ENCODE measurements at regions not wholly inside any gene's neighbourhood (a gene's known extent, or its start where the extent isn't known, plus 50 kb on each side); places are given as distances from the start of the nearest gene placed in this dataset.

DNA sequence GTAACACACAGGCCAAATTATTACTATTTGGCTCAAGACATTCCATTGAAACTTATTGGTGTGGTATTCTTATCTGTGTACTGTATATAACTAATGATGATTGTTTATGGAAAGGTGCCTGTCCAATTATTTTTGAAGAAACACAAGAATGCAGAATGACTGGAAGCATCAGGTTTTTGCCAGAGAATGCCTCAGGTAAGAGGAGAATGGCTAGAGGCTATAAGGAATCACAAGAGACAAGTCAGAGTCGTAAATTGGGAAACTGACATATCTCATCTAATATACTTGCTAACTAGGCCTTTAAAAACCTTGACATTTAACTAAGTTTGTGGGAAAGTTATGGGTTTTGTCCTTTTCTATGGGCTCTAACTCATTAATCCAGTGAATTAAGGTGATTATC is 69.3 kb upstream of the TTC29 start (continued):
- TF ChIP-seq, protein P1, sequence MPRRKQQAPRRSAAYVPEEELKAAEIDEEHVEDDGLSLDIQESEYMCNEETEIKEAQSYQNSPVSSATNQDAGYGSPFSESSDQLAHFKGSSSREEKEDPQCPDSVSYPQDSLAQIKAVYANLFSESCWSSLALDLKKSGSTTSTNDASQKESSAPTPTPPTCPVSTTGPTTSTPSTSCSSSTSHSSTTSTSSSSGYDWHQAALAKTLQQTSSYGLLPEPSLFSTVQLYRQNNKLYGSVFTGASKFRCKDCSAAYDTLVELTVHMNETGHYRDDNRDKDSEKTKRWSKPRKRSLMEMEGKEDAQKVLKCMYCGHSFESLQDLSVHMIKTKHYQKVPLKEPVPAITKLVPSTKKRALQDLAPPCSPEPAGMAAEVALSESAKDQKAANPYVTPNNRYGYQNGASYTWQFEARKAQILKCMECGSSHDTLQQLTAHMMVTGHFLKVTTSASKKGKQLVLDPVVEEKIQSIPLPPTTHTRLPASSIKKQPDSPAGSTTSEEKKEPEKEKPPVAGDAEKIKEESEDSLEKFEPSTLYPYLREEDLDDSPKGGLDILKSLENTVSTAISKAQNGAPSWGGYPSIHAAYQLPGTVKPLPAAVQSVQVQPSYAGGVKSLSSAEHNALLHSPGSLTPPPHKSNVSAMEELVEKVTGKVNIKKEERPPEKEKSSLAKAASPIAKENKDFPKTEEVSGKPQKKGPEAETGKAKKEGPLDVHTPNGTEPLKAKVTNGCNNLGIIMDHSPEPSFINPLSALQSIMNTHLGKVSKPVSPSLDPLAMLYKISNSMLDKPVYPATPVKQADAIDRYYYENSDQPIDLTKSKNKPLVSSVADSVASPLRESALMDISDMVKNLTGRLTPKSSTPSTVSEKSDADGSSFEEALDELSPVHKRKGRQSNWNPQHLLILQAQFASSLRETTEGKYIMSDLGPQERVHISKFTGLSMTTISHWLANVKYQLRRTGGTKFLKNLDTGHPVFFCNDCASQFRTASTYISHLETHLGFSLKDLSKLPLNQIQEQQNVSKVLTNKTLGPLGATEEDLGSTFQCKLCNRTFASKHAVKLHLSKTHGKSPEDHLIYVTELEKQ (CRISPR knock-in tag; IDR thresholded peaks at IDR 0.05), result no peak
- TF ChIP-seq ZBTB33 (CRISPR knock-in tag; IDR thresholded peaks at IDR 0.05), result no peak

DNA sequence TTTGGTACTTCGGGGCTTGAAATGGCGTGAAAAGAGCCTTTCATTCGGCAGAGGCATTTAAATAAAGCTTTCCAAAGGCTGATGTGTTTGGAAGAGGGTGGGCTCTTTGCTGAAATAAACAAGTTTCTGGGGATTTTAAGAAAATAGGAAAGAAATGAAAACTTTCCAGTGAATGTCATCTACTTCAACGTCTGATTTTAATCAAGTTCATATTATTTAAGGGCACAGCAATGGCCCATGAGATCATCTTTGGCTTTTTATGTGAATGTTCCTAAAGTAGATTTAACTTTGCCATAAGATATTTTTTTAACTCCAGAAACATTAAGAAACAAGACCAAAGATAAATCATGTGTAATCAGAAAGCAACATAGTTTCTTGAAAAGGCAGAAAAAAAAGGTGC is 69.8 kb upstream of the TTC29 start:
- no peaks in the 10 kb centered on the region for H3K27me3 ChIP-seq (ENCODE audit: control insufficient read depth in 2 of 2, insufficient read depth in 2 of 2, low read length in 2 of 2)
- no peak overlapping the region for H3K4me3 ChIP-seq
- H3K79me2 ChIP-seq (ENCODE audit: control insufficient read depth, insufficient read depth, low read length), result no peaks in the 10 kb centered on the region
- H3K9me1 ChIP-seq (ENCODE audit: control insufficient read depth, insufficient read depth, low read length), result no peaks in the 10 kb centered on the region
- ATAC-seq (no peak), FAIRE-seq (no peak), DNase-seq (ENCODE audit: extremely low read depth in 1 of 4, low spot score in 3 of 4) (no peak)
- no peak overlapping the region for H2AFZ ChIP-seq (ENCODE audit: low read depth, low read length)
- in situ Hi-C loops (cut with MboI), result loop anchor here (25.0 kb wide), 2 partner anchors 572 to 847 kb away; no protein-coding TSS in a partner anchor
- TF ChIP-seq ZNF41 (CRISPR knock-in tag; conservative IDR thresholded peaks at IDR 0.05) (no peak), NBN (IDR thresholded peaks at IDR 0.05; ENCODE audit: low read depth) (no peak), ZNF140 (CRISPR knock-in tag; IDR thresholded peaks at IDR 0.05) (no peak), E2F5 (CRISPR knock-in tag; IDR thresholded peaks at IDR 0.05) (no peak), CHD4 (IDR thresholded peaks at IDR 0.05; ENCODE audit: insufficient read depth, insufficient replicate concordance, low read depth, low read length, poor library complexity, severe bottlenecking) (no peak), MCM5 (IDR thresholded peaks at IDR 0.05; ENCODE audit: low read depth) (no peak), FOXJ2 (tag; IDR thresholded peaks at IDR 0.05) (no peak), HDAC6 (IDR thresholded peaks at IDR 0.05; ENCODE audit: low read depth, low read length) (no peak)
- no peaks in the 10 kb centered on the region for H3K4me1 ChIP-seq (replicated peaks in 1 of 2; ENCODE audit: control insufficient read depth in 2 of 2, insufficient read depth in 2 of 2, low read length in 2 of 2)
- H3K4me2 ChIP-seq (ENCODE audit: insufficient read depth, low read length), result no peak overlapping the region
- BruUV-seq (replicated peaks), result no TSS peak
- no peak overlapping the region for H3K9ac ChIP-seq (ENCODE audit: insufficient read depth in 1 of 2, low read depth in 2 of 2, low read length in 2 of 2)
- ChIA-PET CTCF (ENCODE audit: low intra/inter-chr PET ratio) (no interaction called here), POLR2A (no interaction called here)
- H4K20me1 ChIP-seq (replicated peaks; ENCODE audit: control insufficient read depth, insufficient read depth, low read length), result no peaks in the 10 kb centered on the region
- intact Hi-C loops (cut with micrococcal nuclease), result no loop called here
- H3K9me3 ChIP-seq (replicated peaks; ENCODE audit: control insufficient read depth, insufficient read depth, low read depth, low read length), result no peaks in the 10 kb centered on the region
- H3K27ac ChIP-seq (ENCODE audit: extremely low read depth, low read depth, low read length), result no peak overlapping the region
- WGBS (ENCODE audit: insufficient coverage, low coverage, missing lambda C conversion rate), result 0% methylated on average over 2 of the region's 4 CpGs
- H3K36me3 ChIP-seq (ENCODE audit: control insufficient read depth, insufficient read depth, low read length), result no peaks in the 10 kb centered on the region
